ENCODE measurements at regions not wholly inside any gene's neighbourhood (a gene's known extent, or its start where the extent isn't known, plus 50 kb on each side); places are given as distances from the start of the nearest gene placed in this dataset.

GRCh38 chr5:141785135-141785534, 93.1 kb downstream of the PCDH1 start:
- TF ChIP-seq EZH2 (IDR thresholded peaks at IDR 0.05; ENCODE audit: borderline replicate concordance, low read depth, low read length, severe bottlenecking): no peak
- TF ChIP-seq CTCF (IDR thresholded peaks at IDR 0.05; ENCODE audit: borderline replicate concordance, extremely low read depth, low read length, poor library complexity, severe bottlenecking): no peak

Data from DND-41 (cell line).